Cerebellar cortex (tissue), 1 donor: ENCODE measurements at regions not wholly inside any gene's neighbourhood (a gene's known extent, or its start where the extent isn't known, plus 50 kb on each side); places are given as distances from the start of the nearest gene placed in this dataset.
"Not testable (repeated sequence)": the region's sequence is repeated elsewhere in the genome, so short reads cannot be mapped to it uniquely, and the experiment has no call there.

Experiments
- DNase-seq: peaks from one replicate; pipeline ENCODE4 v3.0.0-alpha.2; 2015; ENCODE audit warnings: low spot score

GRCh38 chr6:6869094-6869493 is 238.7 kb upstream of the RREB1 start:
- no peak for DNase-seq

GRCh38 chr6:6870921-6871320 is 236.8 kb upstream of the RREB1 start:
- no peak for DNase-seq

GRCh38 chr6:6872459-6873344 is 235.1 kb upstream of the RREB1 start:
- DNase-seq: no peak

- DNase-seq: no peak
Measured at GRCh38 chr6:6873778-6874177, 234.0 kb upstream of the RREB1 start.

GRCh38 chr6:6875818-6876470 is 231.8 kb upstream of the RREB1 start:
- DNase-seq: no peak

- not testable (repeated sequence) for DNase-seq
Measured at GRCh38 chr6:6877792-6878191, 230.0 kb upstream of the RREB1 start.

- no peak for DNase-seq
Measured at GRCh38 chr6:6878887-6879585, 228.7 kb upstream of the RREB1 start.

- DNase-seq: not testable (repeated sequence)
Measured at GRCh38 chr6:6879586-6879974, 228.2 kb upstream of the RREB1 start.

GRCh38 chr6:6880745-6881437 is 226.9 kb upstream of the RREB1 start:
- no peak for DNase-seq

- no peak for DNase-seq
Measured at GRCh38 chr6:6881438-6882225, 226.1 kb upstream of the RREB1 start.

- no peak for DNase-seq
Measured at GRCh38 chr6:6882592-6882991, 225.2 kb upstream of the RREB1 start.

GRCh38 chr6:6883011-6883410 is 224.8 kb upstream of the RREB1 start:
- no peak for DNase-seq

GRCh38 chr6:6884193-6884627 is 223.6 kb upstream of the RREB1 start:
- no peak for DNase-seq

- DNase-seq: no peak
Measured at GRCh38 chr6:6884916-6885315, 222.8 kb upstream of the RREB1 start.

- DNase-seq: no peak
Measured at GRCh38 chr6:6885521-6886170, 222.1 kb upstream of the RREB1 start.

- no peak for DNase-seq
Measured at GRCh38 chr6:6886171-6886885, 221.4 kb upstream of the RREB1 start.

- no peak for DNase-seq
Measured at GRCh38 chr6:6886886-6887285, 220.9 kb upstream of the RREB1 start.

GRCh38 chr6:6889601-6890000 is 218.2 kb upstream of the RREB1 start:
- no peak for DNase-seq

- DNase-seq: no peak
Measured at GRCh38 chr6:6890400-6890858, 217.3 kb upstream of the RREB1 start.

GRCh38 chr6:6891125-6891721 is 216.5 kb upstream of the RREB1 start:
- DNase-seq: no peak
